Right lobe of liver (tissue), 6 donors: ENCODE measurements at regions not wholly inside any gene's neighbourhood (a gene's known extent, or its start where the extent isn't known, plus 50 kb on each side); places are given as distances from the start of the nearest gene placed in this dataset.
"Not testable (repeated sequence)": the region's sequence is repeated elsewhere in the genome, so short reads cannot be mapped to it uniquely, and the experiment has no call there.

Experiments
- ATAC-seq, 4 donors: fragments of 200-7000 bp; cut with Tn5 transposase; one replicate each; pipeline ENCODE4 v1.9.1; 2020; ENCODE audit warnings: mild to moderate bottlenecking in 4 of 4, moderate library complexity in 4 of 4
- DNase-seq, 3 donors: peaks; one replicate each; pipeline ENCODE4 v3.0.0-alpha.2; 2020
- H3K27ac ChIP-seq, 3 donors: fragments of 200-600 bp; one replicate each; pipeline ENCODE4 v1.8.0; 2022
- H3K27me3 ChIP-seq, 2 donors: fragments of 200-600 bp; one replicate each; pipeline ENCODE4 v1.8.0; 2022
- H3K36me3 ChIP-seq, 4 donors: fragments of 200-600 bp; sonication (generic) in 1 of 4; one replicate each; pipeline versions ENCODE4 v1.5.1 to v1.8.0; 2017 to 2022; ENCODE audit warnings: control low read depth in 1 of 4
- H3K4me1 ChIP-seq, 4 donors: fragments of 200-600 bp; sonication (generic) in 1 of 4; one replicate each; pipeline versions ENCODE4 v1.5.1 to v1.8.0; 2017 to 2022; ENCODE audit warnings: control low read depth in 1 of 4
- H3K4me3 ChIP-seq, 3 donors: fragments of 200-600 bp; one replicate each; pipeline ENCODE4 v1.8.0; 2022
- H3K9me3 ChIP-seq, 4 donors: fragments of 200-600 bp; sonication (generic) in 1 of 4; one replicate each; pipeline versions ENCODE4 v1.5.1 to v1.8.0; 2017 to 2022; ENCODE audit warnings: control low read depth in 1 of 4
- POLR2A ChIP-seq: fragments of 450-650 bp; IDR thresholded peaks from one replicate; pipeline ENCODE4 v1.6.1; 2017; ENCODE audit warnings: antibody characterized with exemption, mild to moderate bottlenecking
- WGBS: methylation state at CpG from one replicate; pipeline ENCODE4 v1.1.6; 2018; ENCODE audit warnings: low coverage, low lambda C conversion rate; ENCODE audit not compliant: insufficient coverage; ENCODE audit errors: missing lambda C conversion rate; 5-methylcytosine and 5-hydroxymethylcytosine counted together
- intact Hi-C, 2 donors: fragments of 100-400 bp; cut with DNase I; formaldehyde crosslinking; loops; one replicate each; pipeline versions ENCODE4 v1.11.2 to v1.14.1; 2022
- TF ChIP-seq, protein P1 (sequence below), 4 donors: fragments of 200-600 bp in 3 of 4; fragments of 450-650 bp in 1 of 4; IDR thresholded peaks; one replicate each; pipeline versions ENCODE4 v1.5.1 to v1.8.0; 2016 to 2022; ENCODE audit warnings: antibody characterized with exemption in 4 of 4, mild to moderate bottlenecking in 2 of 4
- donor health status: DM: no; HTN: yes; CAD: no.
- donor health status: DM: no; HTN: no; CAD: no.
- donor health status: DM: no; HTN: no; CAD: no.
- donor health status: DM: no; HTN: yes; CAD: no.
- donor health status: DM: no; HTN: yes; CAD: no.

DNA sequence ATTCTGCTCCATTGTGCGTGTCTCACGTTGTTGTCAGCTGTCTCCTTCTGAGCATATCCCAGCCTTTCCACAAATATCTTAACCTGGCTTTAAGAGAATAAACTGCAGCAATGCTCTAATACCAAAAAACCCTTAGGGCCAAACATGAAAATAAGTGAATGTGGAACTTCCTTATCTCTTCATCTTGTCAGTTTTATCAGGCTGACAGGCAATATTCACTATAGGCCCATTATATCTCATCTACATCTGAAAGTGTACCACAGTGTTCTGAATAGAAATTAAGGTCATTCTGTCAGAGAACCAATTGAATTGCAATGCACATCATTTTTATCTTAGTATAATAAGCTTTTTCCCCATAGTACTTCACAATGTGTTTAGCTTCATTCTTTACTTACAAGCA lies 933.1 kb upstream of the FBXO33 start:
- intact Hi-C loops, result no loop called here
- WGBS, result 81% methylated on average over 2 of the region's 2 CpGs

DNA sequence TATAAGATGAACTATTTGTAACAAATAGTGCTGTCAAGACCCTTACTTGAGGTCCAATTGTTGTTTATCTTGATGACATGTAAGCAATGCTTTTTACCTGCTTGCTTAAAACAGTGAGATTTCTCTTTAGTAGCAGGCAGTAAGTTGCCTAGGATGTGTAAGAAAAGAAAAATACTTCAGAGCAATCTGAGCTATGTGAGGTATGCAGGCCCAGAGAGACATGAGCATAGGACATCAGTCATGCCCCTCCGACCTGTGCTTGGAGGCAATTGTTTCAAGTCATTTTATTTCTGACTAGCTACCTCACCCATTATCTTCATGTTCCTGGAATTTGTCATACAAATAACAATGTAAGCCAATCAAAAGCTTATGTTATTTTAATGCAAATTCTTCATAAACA lies 930.6 kb upstream of the FBXO33 start:
- Histone ChIP-seq H3K4me1 (peaks cover 0 to 1% (median under 1%) of the 10 kb centered on the region in 4 donors), H3K4me3 (no peak overlapping the region), H3K9me3 (peaks cover 0 to 2% (median 0%) of the 10 kb centered on the region in 4 donors), H3K27ac (no peak overlapping the region), H3K36me3 (no peaks in the 10 kb centered on the region), H3K27me3 (no peaks in the 10 kb centered on the region)
- intact Hi-C loops, result no loop called here
- TF ChIP-seq POLR2A, result no peak
- TF ChIP-seq, protein P1, sequence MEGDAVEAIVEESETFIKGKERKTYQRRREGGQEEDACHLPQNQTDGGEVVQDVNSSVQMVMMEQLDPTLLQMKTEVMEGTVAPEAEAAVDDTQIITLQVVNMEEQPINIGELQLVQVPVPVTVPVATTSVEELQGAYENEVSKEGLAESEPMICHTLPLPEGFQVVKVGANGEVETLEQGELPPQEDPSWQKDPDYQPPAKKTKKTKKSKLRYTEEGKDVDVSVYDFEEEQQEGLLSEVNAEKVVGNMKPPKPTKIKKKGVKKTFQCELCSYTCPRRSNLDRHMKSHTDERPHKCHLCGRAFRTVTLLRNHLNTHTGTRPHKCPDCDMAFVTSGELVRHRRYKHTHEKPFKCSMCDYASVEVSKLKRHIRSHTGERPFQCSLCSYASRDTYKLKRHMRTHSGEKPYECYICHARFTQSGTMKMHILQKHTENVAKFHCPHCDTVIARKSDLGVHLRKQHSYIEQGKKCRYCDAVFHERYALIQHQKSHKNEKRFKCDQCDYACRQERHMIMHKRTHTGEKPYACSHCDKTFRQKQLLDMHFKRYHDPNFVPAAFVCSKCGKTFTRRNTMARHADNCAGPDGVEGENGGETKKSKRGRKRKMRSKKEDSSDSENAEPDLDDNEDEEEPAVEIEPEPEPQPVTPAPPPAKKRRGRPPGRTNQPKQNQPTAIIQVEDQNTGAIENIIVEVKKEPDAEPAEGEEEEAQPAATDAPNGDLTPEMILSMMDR (IDR thresholded peaks at IDR 0.05), result no peak
- 38% methylated on average over 1 of the region's 1 CpG for WGBS
- DNase-seq (no peak), ATAC-seq (no peak)

More for the DNA sequence above, 933.1 kb upstream of the FBXO33 start:
- Histone ChIP-seq H3K9me3 (peaks cover 0 to 2% (median 0%) of the 10 kb centered on the region in 4 donors), H3K4me1 (peaks cover 0 to 10% (median 2%) of the 10 kb centered on the region in 4 donors), H3K4me3 (no peak overlapping the region), H3K27me3 (no peaks in the 10 kb centered on the region), H3K27ac (no peak overlapping the region), H3K36me3 (no peaks in the 10 kb centered on the region)
- DNase-seq (no peak), ATAC-seq (no peak)
- no peak for TF ChIP-seq POLR2A
- TF ChIP-seq, protein P1 (IDR thresholded peaks at IDR 0.05), result no peak

DNA sequence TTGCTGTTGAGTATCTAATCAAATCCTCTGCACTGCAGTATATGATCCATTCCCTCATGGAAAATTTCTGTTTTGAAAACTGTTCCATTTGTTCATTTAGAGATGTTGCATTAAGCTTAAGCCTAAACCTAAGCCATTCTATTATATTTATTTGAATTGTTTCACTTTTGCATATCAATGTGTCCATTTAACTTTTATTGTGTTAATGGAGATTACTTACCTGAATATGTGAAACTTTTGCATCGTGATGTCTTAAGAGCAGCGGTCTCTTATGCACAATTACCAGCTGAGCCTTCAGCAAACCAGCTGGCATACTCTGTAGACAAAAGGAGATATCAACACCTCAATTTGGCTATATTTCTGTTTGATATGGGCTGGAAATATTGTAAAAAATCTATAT lies 922.5 kb upstream of the FBXO33 start:
- ATAC-seq (no peak), DNase-seq (no peak)
- no peaks in the 10 kb centered on the region for H3K36me3 ChIP-seq
- H3K9me3 ChIP-seq, result no peaks in the 10 kb centered on the region
- 55% methylated on average over 2 of the region's 2 CpGs for WGBS
- TF ChIP-seq POLR2A, result no peak
- TF ChIP-seq, protein P1 (IDR thresholded peaks at IDR 0.05), result no peak
- no peak overlapping the region for H3K27ac ChIP-seq
- intact Hi-C loops, result no loop called here
- H3K4me3 ChIP-seq, result no peak overlapping the region
- H3K4me1 ChIP-seq, result no peaks in the 10 kb centered on the region
- H3K27me3 ChIP-seq, result no peaks in the 10 kb centered on the region

DNA sequence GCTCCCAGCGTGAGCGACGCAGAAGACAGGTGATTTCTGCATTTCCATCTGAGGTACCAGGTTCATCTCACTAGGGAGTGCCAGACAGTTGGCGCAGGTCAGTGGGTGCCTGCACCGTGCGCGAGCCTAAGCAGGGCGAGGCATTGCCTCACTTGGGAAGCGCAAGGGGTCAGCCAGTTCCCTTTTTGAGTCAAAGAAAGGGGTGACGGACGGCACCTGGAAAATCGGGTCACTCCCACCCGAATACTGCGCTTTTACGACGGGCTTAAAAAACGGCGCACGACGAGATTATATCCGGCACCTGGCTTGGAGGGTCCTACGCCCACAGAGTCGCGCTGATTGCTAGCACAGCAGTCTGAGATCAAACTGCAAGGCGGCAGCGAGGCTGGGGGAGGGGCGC lies 915.9 kb upstream of the FBXO33 start:
- ATAC-seq, H3K36me3 ChIP-seq, H3K27ac ChIP-seq, H3K4me1 ChIP-seq, H3K27me3 ChIP-seq, DNase-seq, H3K9me3 ChIP-seq, H3K4me3 ChIP-seq, intact Hi-C loops: not testable (repeated sequence)
- WGBS, result 89% methylated on average over 17 of the region's 27 CpGs

DNA sequence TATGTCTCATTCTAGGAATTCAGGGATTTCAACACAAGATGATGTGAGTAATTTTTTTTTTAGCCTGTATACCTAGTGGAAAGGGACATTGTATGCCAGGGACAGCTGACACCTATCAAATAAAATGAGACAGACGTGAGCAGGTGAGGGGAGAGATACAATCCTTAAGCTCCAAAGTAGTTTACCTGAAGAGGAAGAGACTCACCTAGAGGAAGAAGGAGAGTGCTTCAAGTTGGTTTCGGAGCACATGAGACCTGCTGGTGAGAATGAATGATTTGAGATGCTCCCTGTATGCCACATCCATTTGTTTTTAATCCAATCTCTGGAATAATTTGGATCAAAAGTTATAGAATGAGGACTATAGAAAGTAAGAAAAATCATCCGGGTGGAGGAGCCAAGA lies 915.4 kb upstream of the FBXO33 start:
- TF ChIP-seq POLR2A, result no peak
- TF ChIP-seq, protein P1 (IDR thresholded peaks at IDR 0.05), result no peak
- intact Hi-C loops, result no loop called here
- 44% methylated on average over 3 of the region's 3 CpGs for WGBS
- H3K4me3 ChIP-seq, result no peak overlapping the region
- no peaks in the 10 kb centered on the region for H3K36me3 ChIP-seq
- no peaks in the 10 kb centered on the region for H3K4me1 ChIP-seq
- no peak for ATAC-seq
- no peaks in the 10 kb centered on the region for H3K9me3 ChIP-seq
- no peaks in the 10 kb centered on the region for H3K27me3 ChIP-seq
- no peak for DNase-seq
- H3K27ac ChIP-seq, result no peak overlapping the region
